Fibroblast of mammary gland (primary cell): ENCODE measurements at regions not wholly inside any gene's neighbourhood (a gene's known extent, or its start where the extent isn't known, plus 50 kb on each side); places are given as distances from the start of the nearest gene placed in this dataset.
A peak's percentile ranks its signal among the peaks of the same experiment; 100 is the strongest.
"Not testable (repeated sequence)": the region's sequence is repeated elsewhere in the genome, so short reads cannot be mapped to it uniquely, and the experiment has no call there.

Experiments
- DNase-seq: peaks from one replicate; pipeline ENCODE4 v3.0.0-alpha.2; 2010; ENCODE audit warnings: low read depth
- H3K4me3 ChIP-seq: 2 replicates; pipeline ENCODE4 v1.5.1; 2011; ENCODE audit warnings: low read depth, mild to moderate bottlenecking, low read length, moderate library complexity; ENCODE audit not compliant: control insufficient read depth
- CTCF ChIP-seq: conservative IDR thresholded peaks from 2 replicates; pipeline ENCODE4 v1.5.1; 2011; ENCODE audit warnings: low read depth, low read length, inconsistent platforms; ENCODE audit not compliant: control insufficient read depth, insufficient read depth

GRCh38 chr22:23434198-23434830 lies 145.8 kb downstream of the IGLL1 start:
- not testable (repeated sequence) for DNase-seq

DNA sequence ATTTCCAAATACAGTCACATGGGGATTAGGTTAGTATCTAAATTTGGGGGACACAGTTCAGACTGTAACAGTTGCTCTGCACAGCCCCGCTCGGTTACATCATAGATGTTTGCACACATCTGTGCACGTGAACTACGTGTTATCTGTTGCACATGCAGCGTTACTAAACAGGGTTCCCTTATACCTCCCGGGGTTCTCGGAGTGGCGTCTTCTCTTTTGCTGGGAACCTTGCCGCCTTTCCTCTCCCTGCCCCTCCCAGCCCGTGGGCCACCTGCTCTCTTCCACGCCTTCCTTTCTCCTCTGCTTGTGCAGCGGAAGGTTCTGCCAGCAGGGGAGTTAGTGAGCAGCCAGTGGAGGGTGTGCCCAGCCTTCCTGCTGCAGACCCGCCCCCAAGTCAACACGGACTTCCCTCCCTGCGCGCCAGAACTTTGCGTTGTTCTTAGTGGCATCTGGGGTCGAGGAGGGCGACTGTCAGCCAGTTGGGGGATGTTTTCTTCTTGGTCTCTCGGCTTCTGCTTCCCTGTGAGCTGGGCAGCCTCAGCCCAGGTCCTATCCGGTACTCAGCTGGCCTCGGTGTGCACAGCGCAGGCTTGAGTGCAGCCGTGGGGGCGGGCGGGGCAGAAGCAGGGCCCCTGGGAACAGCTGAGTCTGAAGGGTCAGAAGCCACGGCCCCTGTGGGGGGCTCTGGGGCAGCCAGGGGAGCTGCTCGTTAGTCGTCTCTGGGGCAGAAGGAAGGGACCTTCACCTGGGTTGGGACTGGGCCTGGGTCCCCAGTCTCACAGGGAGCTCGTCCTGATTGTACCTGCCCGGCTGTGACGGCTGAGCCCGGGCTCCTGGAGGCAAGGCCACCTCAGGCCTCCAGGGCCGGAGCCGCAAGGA lies 146.7 kb downstream of the IGLL1 start:
- TF ChIP-seq CTCF: peak; percentile 17
- not testable (repeated sequence) for H3K4me3 ChIP-seq, DNase-seq

More at GRCh38 chr22:23434198-23434830, 145.8 kb downstream of the IGLL1 start:
- not testable (repeated sequence) for H3K4me3 ChIP-seq

- not testable (repeated sequence) for DNase-seq
Measured at GRCh38 chr22:23432719-23433118, 147.4 kb downstream of the IGLL1 start.

DNA sequence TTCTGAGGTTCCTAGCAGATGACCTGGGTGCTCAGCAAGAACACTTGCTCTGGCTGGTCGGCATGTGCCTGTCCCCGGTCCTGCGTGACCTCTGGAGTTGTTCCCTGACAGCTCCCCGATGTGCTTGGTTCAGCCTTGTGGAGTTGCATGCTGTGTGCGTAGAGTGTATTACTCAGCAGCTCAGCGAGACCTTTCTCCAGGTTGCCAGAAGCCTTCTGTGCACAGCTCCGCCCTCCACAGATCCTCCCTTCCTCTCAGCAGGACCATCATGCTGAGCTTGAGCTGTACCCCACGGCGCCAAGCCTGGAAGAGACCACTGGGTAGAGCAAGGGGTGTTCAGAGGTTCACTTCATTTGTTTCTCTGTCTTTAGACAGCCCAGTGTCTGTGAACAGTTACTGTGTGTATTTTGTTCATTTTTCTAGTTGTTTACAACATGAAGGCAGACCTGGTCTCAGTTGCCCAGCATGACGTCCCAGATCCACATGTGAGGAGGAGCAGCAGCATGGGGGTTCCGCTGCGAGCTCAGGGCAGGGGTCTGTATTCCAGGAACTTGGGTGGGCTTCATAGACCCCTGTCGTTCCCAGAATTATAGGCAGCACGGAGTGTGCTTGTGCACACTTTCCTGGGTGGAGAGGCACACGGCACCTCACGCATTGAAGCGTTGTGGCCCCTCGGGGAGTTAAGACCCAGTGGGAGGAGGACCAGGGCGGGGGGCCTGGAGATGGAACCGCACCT lies 148.6 kb downstream of the IGLL1 start:
- H3K4me3 ChIP-seq: no peak overlapping the region
- no peak for DNase-seq
- no peak for TF ChIP-seq CTCF

More at GRCh38 chr22:23432719-23433118, 147.4 kb downstream of the IGLL1 start:
- not testable (repeated sequence) for H3K4me3 ChIP-seq

- not testable (repeated sequence) for H3K4me3 ChIP-seq, DNase-seq
Measured at GRCh38 chr22:23424551-23425068, 155.5 kb downstream of the IGLL1 start.

- no peak for TF ChIP-seq CTCF
- no peak for DNase-seq
Measured at GRCh38 chr22:23424031-23424430, 156.1 kb downstream of the IGLL1 start.

DNA sequence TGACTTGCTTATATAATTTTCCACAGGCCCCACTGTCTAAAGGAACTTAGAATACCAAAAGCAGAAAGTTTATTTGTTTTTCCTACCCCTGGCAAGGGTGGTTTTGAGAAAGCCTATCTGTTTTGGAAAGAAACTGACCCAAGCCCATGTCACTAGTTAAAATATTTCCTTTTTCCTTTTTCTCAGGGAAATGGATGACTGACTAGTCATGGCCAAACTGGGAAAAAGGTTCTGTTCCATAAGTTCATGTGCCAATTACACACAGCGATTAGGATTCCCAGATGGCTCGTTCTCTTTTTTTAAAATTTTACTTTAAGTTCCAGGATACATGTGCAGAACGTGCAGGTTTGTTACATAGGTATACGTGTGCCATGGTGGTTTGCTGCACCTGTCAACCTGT lies 157.8 kb downstream of the IGLL1 start:
- not testable (repeated sequence) for DNase-seq, H3K4me3 ChIP-seq

More at GRCh38 chr22:23424031-23424430, 156.1 kb downstream of the IGLL1 start:
- no peak overlapping the region for H3K4me3 ChIP-seq

DNA sequence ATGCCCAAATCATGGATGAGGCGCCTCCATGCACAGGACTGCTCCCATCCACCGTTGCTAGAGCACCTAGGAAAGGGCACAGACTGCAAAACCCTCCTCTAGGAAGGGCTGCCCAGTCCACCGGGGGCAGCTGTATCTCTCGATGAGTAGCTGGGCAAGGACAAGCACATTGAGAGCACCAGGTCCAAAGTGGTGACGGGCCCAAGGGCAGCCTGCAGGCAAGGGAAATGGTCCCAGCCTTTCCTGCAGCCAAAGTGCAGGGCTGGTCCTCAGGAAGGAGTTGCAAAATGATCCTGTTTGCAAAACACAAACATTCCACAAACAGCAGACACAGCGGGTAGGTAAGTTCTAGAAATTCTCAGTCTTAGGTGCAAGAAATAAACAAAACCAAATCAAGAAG lies 158.8 kb downstream of the IGLL1 start:
- not testable (repeated sequence) for H3K4me3 ChIP-seq, DNase-seq

DNA sequence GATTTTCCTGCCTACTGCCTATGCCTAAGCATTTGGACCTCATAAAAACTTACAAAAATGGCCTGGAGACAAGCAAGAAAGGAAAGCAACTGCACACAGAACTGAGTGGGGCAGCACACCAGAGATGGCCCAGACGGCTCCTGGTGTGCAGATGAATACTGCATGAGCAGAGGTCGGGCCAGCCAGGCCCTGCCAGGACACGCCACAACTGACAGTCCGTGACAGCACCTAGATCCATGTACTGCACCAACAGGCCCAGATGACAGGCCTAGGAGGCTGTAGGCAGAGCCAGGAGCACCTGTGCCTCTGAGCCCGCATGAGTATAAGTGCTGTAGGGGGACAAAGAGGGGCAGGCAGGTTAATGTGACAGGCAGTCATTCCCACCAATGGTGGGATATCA lies 160.2 kb downstream of the IGLL1 start:
- no peak overlapping the region for H3K4me3 ChIP-seq
- DNase-seq: no peak
- TF ChIP-seq CTCF: no peak
